Heart right ventricle (tissue), 16 donors: ENCODE measurements at regions not wholly inside any gene's neighbourhood (a gene's known extent, or its start where the extent isn't known, plus 50 kb on each side); places are given as distances from the start of the nearest gene placed in this dataset.

ENCODE experiments used
- ATAC-seq, 8 donors: fragments of 200-7000 bp; cut with Tn5 transposase; one replicate each; pipeline ENCODE4 v1.9.1; 2020; ENCODE audit warnings: mild to moderate bottlenecking in 8 of 8, moderate library complexity in 8 of 8, moderate number of reproducible peaks in 1 of 8
- DNase-seq, 2 donors: peaks; one replicate each; pipeline ENCODE4 v3.0.0-alpha.2; 2020
- H3K27ac ChIP-seq, 10 donors: fragments of 200-600 bp; sonication (generic) in 2 of 10; one replicate each; pipeline versions ENCODE4 v1.5.0 to v1.8.0; 2020 to 2022; ENCODE audit warnings: mild to moderate bottlenecking in 3 of 10
- H3K27me3 ChIP-seq, 7 donors: fragments of 200-600 bp; one replicate each; pipeline ENCODE4 v1.8.0; 2021 to 2022; ENCODE audit warnings: mild to moderate bottlenecking in 2 of 7
- H3K36me3 ChIP-seq, 9 donors: fragments of 200-600 bp; sonication (generic) in 1 of 9; one replicate each; pipeline versions ENCODE4 v1.5.0 to v1.8.0; 2020 to 2022; ENCODE audit warnings: mild to moderate bottlenecking in 2 of 9
- H3K4me1 ChIP-seq, 9 donors: fragments of 200-600 bp; sonication (generic) in 1 of 9; one replicate each; pipeline versions ENCODE4 v1.5.0 to v1.8.0; 2020 to 2022; ENCODE audit warnings: mild to moderate bottlenecking in 4 of 9
- H3K4me3 ChIP-seq, 10 donors: fragments of 200-600 bp; sonication (generic) in 2 of 10; one replicate each; pipeline versions ENCODE4 v1.5.0 to v1.8.0; 2020 to 2022; ENCODE audit warnings: mild to moderate bottlenecking in 7 of 10, moderate library complexity in 2 of 10
- H3K9me3 ChIP-seq, 11 donors: fragments of 200-600 bp in 10 of 11; sonication (generic) in 2 of 11; one replicate each; pipeline versions ENCODE4 v1.5.0 to v1.8.0; 2013 to 2022; ENCODE audit warnings: mild to moderate bottlenecking in 2 of 11, control low read depth in 1 of 11, moderate library complexity in 1 of 11
- WGBS, 2 donors: extraction: QIAGEN DNeasy Blood & Tissue Kit; methylation state at CpG; one replicate each; pipeline ENCODE4 v1.1.7; 2013; ENCODE audit warnings: inconsistent platforms in 1 of 2; 5-methylcytosine and 5-hydroxymethylcytosine counted together
- intact Hi-C, 10 donors: fragments of 100-400 bp; cut with DNase I; formaldehyde crosslinking; loops; one replicate each; pipeline versions ENCODE4 v1.11.1 to v1.14.2; 2022
- TF ChIP-seq, protein P1 (sequence below), 9 donors: fragments of 200-600 bp; sonication (generic) in 2 of 9; IDR thresholded peaks; one replicate each; pipeline versions ENCODE4 v1.5.0 to v1.8.0; 2021 to 2022; ENCODE audit warnings: antibody characterized with exemption in 9 of 9, mild to moderate bottlenecking in 5 of 9, moderate library complexity in 1 of 9
- donor health status: Arrhythmogenic right ventricular cardiomyopathy.
- donor health status: ischemic (EF 13 %, LVEDD 7.1; RV severe dilation, severe dysfunction).
- donor health status: healthy with polysubstance abuse.
- donor health status: DM: no; HTN: yes; CAD: no.
- donor health status: DM: no; HTN: no; CAD: no.
- donor health status: ischemic (EF 25% LVEDD 6.9; RV normal size, moderate dysfunction).
- donor health status: ischemic (EF 25% LVEDD 5.7; RV mildly dilated, moderate dysfunction).
- donor health status: healthy.
- donor health status: DM: yes; HTN: yes; CAD: no.
- donor health status: Ischemic cardiomyopathy.
- donor health status: ischemic (EF 35%, LVEDD 5.7; RV mildly dilated, moderate dysfunction).
- donor health status: nonischemic (EF 11% LVEDD 7.7; RV severe dilation, severe dysfunction).
- donor health status: DM: yes; HTN: yes; CAD: no.
- donor health status: PGD.
- donor health status: ischemic (EF 29% LVEDD 5.4; RV normal size, mild dysfunction).
- donor health status: nonischemic (EF 23%, LVEDD 6.1; RV moderate dilation, normal function).

GRCh38 chr5:74123929-74124328 lies 497.9 kb downstream of the ARHGEF28 start:
- Histone ChIP-seq H3K27me3 (no peaks in the 10 kb centered on the region), H3K27ac (no peak overlapping the region), H3K4me3 (no peak overlapping the region), H3K9me3 (no peaks in the 10 kb centered on the region), H3K4me1 (peaks cover 0 to 27% (median 10%) of the 10 kb centered on the region in 9 donors), H3K36me3 (no peaks in the 10 kb centered on the region)
- intact Hi-C loops = loop anchor here in 1 of 10 donors (10.0 kb wide), 1 partner anchor 521 kb away; the partner anchor contains the start of gene ENC1
- ATAC-seq (peak in 2 of 8 donors; percentile 20 to 54), DNase-seq (no peak)
- TF ChIP-seq, protein P1, sequence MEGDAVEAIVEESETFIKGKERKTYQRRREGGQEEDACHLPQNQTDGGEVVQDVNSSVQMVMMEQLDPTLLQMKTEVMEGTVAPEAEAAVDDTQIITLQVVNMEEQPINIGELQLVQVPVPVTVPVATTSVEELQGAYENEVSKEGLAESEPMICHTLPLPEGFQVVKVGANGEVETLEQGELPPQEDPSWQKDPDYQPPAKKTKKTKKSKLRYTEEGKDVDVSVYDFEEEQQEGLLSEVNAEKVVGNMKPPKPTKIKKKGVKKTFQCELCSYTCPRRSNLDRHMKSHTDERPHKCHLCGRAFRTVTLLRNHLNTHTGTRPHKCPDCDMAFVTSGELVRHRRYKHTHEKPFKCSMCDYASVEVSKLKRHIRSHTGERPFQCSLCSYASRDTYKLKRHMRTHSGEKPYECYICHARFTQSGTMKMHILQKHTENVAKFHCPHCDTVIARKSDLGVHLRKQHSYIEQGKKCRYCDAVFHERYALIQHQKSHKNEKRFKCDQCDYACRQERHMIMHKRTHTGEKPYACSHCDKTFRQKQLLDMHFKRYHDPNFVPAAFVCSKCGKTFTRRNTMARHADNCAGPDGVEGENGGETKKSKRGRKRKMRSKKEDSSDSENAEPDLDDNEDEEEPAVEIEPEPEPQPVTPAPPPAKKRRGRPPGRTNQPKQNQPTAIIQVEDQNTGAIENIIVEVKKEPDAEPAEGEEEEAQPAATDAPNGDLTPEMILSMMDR (IDR thresholded peaks at IDR 0.05) = no peak
- WGBS, 2 donors = 66 to 84% methylated on average over 5 of the region's 5 CpGs

DNA sequence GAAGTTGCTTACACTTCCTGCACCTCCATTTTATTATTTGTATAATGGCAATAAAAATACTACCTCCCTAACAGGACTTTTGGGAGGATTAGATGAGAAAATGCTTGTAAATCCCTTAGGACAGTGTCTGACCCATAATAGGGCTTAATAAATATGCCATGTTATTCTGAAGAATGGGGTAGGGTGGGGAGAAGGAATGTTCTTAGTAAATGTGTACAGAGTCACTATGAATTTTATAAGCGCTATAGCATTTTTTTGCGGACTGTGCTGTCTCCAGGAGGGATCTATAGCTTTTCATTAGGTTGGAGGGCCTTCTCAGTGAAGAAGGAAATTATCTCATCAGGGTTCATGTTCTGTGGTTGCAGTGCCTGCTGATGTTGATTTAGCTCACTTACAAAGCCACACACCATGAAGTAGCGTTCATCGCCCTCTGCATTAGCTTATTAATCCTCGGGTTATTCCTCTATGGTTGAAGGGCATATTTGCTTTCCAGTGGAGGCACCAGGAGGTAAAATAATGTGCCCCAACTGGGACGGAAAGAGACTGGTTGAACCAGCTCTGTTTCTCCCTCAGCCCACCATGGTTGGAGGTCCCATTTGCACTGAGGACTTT lies 497.1 kb downstream of the ARHGEF28 start:
- Histone ChIP-seq H3K36me3 (no peaks in the 10 kb centered on the region), H3K27me3 (no peaks in the 10 kb centered on the region), H3K4me1 (peaks cover 0 to 18% (median 7%) of the 10 kb centered on the region in 9 donors), H3K9me3 (peaks cover 0 to 7% (median 0%) of the 10 kb centered on the region in 11 donors), H3K27ac (no peak overlapping the region), H3K4me3 (no peak overlapping the region)
- DNase-seq (no peak), ATAC-seq (no peak)
- 84 to 87% methylated on average over 6 of the region's 6 CpGs for whole genome bisulfite sequencing, 2 donors
- TF ChIP-seq, protein P1 (IDR thresholded peaks at IDR 0.05) = no peak
- intact Hi-C loops = loop anchor here in 1 of 10 donors (10.0 kb wide), 1 partner anchor 522 kb away; the partner anchor contains the start of gene ENC1

GRCh38 chr5:74122175-74122574 lies 496.2 kb downstream of the ARHGEF28 start:
- Histone ChIP-seq H3K27ac (no peak overlapping the region), H3K4me1 (peaks cover 0 to 9% (median 0%) of the 10 kb centered on the region in 9 donors), H3K4me3 (no peak overlapping the region), H3K27me3 (no peaks in the 10 kb centered on the region), H3K36me3 (no peaks in the 10 kb centered on the region), H3K9me3 (peaks cover 0 to 8% (median 0%) of the 10 kb centered on the region in 11 donors)
- WGBS, 2 donors = 67 to 80% methylated on average over 1 of the region's 1 CpG
- ATAC-seq (no peak), DNase-seq (no peak)
- TF ChIP-seq, protein P1 (IDR thresholded peaks at IDR 0.05) = no peak
- intact Hi-C loops = loop anchor here in 1 of 10 donors (10.0 kb wide), 1 partner anchor 523 kb away; the partner anchor contains the start of gene ENC1

DNA sequence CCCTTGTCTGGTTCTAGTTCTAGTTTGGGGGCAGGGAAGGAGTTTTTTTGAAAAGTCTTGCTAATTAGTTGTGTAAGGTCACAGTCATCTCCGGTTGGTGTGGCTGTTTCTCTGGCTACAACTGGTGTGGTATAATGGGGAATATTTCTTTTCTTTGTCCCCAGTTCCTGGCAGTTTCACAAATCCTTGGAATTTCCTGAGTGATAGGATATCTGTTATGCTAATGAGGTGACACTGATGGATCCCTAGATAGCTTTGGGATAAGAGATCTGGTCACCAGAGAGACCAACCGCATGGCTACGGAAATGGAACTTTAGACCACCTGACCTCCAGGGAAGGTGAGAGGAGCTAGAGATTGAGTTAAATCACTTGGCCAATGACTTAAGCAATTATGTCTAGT lies 494.6 kb downstream of the ARHGEF28 start:
- intact Hi-C loops = loop anchor here in 1 of 10 donors (10.0 kb wide), 1 partner anchor 524 kb away; the partner anchor contains the start of gene ENC1
- H3K27me3 ChIP-seq = no peaks in the 10 kb centered on the region
- TF ChIP-seq, protein P1 (IDR thresholded peaks at IDR 0.05) = no peak
- WGBS, 2 donors = 63 to 68% methylated on average over 3 of the region's 3 CpGs
- DNase-seq (no peak), ATAC-seq (peak in 2 of 8 donors; percentile 39 to 46)
- H3K27ac ChIP-seq = no peak overlapping the region
- H3K4me1 ChIP-seq = peaks cover 0 to 5% (median 0%) of the 10 kb centered on the region in 9 donors
- H3K4me3 ChIP-seq = no peak overlapping the region
- H3K9me3 ChIP-seq = peaks cover 0 to 8% (median 0%) of the 10 kb centered on the region in 11 donors
- H3K36me3 ChIP-seq = no peaks in the 10 kb centered on the region
